ENCODE measurements at regions not wholly inside any gene's neighbourhood (a gene's known extent, or its start where the extent isn't known, plus 50 kb on each side); places are given as distances from the start of the nearest gene placed in this dataset.

DNA sequence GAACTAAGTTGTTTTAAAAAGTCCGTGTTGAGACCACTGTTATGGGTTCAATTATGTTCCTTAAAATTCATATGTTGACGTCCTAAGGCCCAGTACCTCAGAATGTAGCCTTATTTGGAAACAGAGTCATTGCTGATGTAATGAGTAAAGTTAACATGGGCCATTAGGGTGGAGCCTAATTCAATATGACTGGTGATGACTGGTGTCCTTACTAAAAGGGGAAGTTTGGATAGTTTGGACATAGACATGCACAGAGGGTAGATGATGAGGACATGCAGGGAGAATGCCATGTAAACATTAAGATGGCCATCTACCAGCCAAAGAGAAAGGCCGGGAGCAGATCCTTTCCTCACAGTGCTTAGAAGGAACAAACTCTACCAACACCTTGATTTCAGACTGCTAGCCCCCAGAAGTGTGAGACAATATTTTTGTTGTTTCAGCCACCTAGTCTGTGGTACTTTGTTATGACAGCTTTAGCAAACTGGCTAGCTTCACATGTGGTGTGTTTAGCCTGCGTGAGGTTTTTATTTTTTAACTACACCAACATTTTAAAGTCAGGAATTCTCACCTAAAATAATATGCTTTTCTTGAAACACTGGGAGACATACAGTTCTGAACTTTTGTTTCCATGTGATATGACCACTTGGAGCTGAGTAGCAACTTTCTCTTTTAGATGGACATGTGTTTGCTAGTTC is 135.3 kb downstream of the YIPF5 start:
- TF ChIP-seq POLR2A (IDR thresholded peaks at IDR 0.05) (no peak), POLR2AphosphoS5 (IDR thresholded peaks at IDR 0.05) (no peak), EP300 (IDR thresholded peaks at IDR 0.05; ENCODE audit: low read depth) (no peak)
- TF ChIP-seq, protein P1, sequence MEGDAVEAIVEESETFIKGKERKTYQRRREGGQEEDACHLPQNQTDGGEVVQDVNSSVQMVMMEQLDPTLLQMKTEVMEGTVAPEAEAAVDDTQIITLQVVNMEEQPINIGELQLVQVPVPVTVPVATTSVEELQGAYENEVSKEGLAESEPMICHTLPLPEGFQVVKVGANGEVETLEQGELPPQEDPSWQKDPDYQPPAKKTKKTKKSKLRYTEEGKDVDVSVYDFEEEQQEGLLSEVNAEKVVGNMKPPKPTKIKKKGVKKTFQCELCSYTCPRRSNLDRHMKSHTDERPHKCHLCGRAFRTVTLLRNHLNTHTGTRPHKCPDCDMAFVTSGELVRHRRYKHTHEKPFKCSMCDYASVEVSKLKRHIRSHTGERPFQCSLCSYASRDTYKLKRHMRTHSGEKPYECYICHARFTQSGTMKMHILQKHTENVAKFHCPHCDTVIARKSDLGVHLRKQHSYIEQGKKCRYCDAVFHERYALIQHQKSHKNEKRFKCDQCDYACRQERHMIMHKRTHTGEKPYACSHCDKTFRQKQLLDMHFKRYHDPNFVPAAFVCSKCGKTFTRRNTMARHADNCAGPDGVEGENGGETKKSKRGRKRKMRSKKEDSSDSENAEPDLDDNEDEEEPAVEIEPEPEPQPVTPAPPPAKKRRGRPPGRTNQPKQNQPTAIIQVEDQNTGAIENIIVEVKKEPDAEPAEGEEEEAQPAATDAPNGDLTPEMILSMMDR (IDR thresholded peaks at IDR 0.05): no peak
